PC-9 (cell line): ENCODE measurements at regions not wholly inside any gene's neighbourhood (a gene's known extent, or its start where the extent isn't known, plus 50 kb on each side); places are given as distances from the start of the nearest gene placed in this dataset.
A peak's percentile ranks its signal among the peaks of the same experiment; 100 is the strongest.

Experiments
- BruUV-seq: library from RNA; stranded (reverse); fragments of 400-500 nt; replicated peaks from 2 replicates; lab custom pipeline; 2021; lab: Mats Ljungman, UMichigan
- CTCF ChIA-PET: fragments of 300-600 bp; sonication (Branson Sonifier 250); formaldehyde crosslinking; loops from one replicate; lab custom pipeline; 2022; ENCODE audit warnings: antibody characterized with exemption; lab: Charles Lee
- POLR2A ChIA-PET: fragments of 300-600 bp; sonication (Branson Sonifier 250); formaldehyde crosslinking; loops from one replicate; lab custom pipeline; 2022; ENCODE audit warnings: antibody characterized with exemption; ENCODE audit not compliant: unreplicated experiment; lab: Charles Lee
- DNase-seq, 2 experiments: peaks; one replicate each; pipeline versions ENCODE4 v3.0.0 to v3.0.0-alpha.2; 2015 to 2022; ENCODE audit warnings: mixed read lengths in 1 of 2
- H2AFZ ChIP-seq: fragments of 200-600 bp; sonication (generic); 2 replicates; pipeline ENCODE4 v1.8.1; 2017; ENCODE audit warnings: antibody characterized with exemption
- H3F3A ChIP-seq: fragments of 200-600 bp; sonication (generic); 2 replicates; pipeline ENCODE4 v1.8.1; 2017; ENCODE audit warnings: antibody characterized with exemption, mild to moderate bottlenecking, low read depth; ENCODE audit not compliant: insufficient read depth
- H3K27ac ChIP-seq: fragments of 200-600 bp; sonication (generic); 2 replicates; pipeline ENCODE4 v1.6.1; 2016; ENCODE audit warnings: mixed run types
- H3K27me3 ChIP-seq: fragments of 200-600 bp; sonication (generic); 2 replicates; pipeline ENCODE4 v1.6.1; 2016; ENCODE audit warnings: low read depth, mixed run types; ENCODE audit not compliant: insufficient read depth
- H3K36me3 ChIP-seq: fragments of 200-600 bp; sonication (generic); 2 replicates; pipeline ENCODE4 v1.6.1; 2016; ENCODE audit warnings: low read depth, mixed run types
- H3K4me1 ChIP-seq: fragments of 200-600 bp; sonication (generic); replicated peaks from 2 replicates; pipeline ENCODE4 v1.6.1; 2016; ENCODE audit warnings: mixed run types; ENCODE audit not compliant: insufficient read depth
- H3K4me2 ChIP-seq: fragments of 200-600 bp; sonication (generic); 2 replicates; pipeline ENCODE4 v1.6.1; 2017; ENCODE audit warnings: mixed run types
- H3K4me3 ChIP-seq: fragments of 200-600 bp; sonication (generic); 2 replicates; pipeline ENCODE4 v1.6.1; 2016; ENCODE audit warnings: mixed run types
- H3K79me2 ChIP-seq: fragments of 200-600 bp; sonication (generic); 2 replicates; pipeline ENCODE4 v1.6.1; 2017; ENCODE audit warnings: low read depth, mixed run types
- H3K9me2 ChIP-seq: fragments of 200-600 bp; sonication (generic); 2 replicates; pipeline ENCODE4 v1.8.1; 2017; ENCODE audit warnings: mild to moderate bottlenecking; ENCODE audit not compliant: insufficient read depth
- H3K9me3 ChIP-seq: fragments of 200-600 bp; sonication (generic); 2 replicates; pipeline ENCODE4 v1.8.1; 2016; ENCODE audit warnings: low read depth; ENCODE audit not compliant: insufficient read depth
- H4K20me1 ChIP-seq: fragments of 200-600 bp; sonication (generic); 2 replicates; pipeline ENCODE4 v1.8.1; 2017; ENCODE audit not compliant: insufficient read depth
- CTCF ChIP-seq: fragments of 200-600 bp; sonication (generic); conservative IDR thresholded peaks from 2 replicates; pipeline ENCODE4 v1.6.1; 2017; ENCODE audit warnings: mixed run types, antibody characterized with exemption, mild to moderate bottlenecking, moderate library complexity
- EZH2 ChIP-seq: fragments of 200-600 bp; sonication (generic); IDR thresholded peaks from 2 replicates; pipeline ENCODE4 v1.8.0; 2017; ENCODE audit warnings: antibody characterized with exemption, low read depth
- intact Hi-C: fragments of 100-400 bp; cut with micrococcal nuclease; formaldehyde crosslinking; loops from one replicate; pipeline ENCODE4 v1.10.0; 2022; ENCODE audit not compliant: unreplicated experiment

- BruUV-seq, result no TSS peak
- intact Hi-C loops, result no loop called here
- POLR2A ChIA-PET, result no interaction called here
- no peaks in the 10 kb centered on the region for H3K27me3 ChIP-seq
- H3K36me3 ChIP-seq, result no peaks in the 10 kb centered on the region
- no peak for DNase-seq
- H2AFZ ChIP-seq, result no peak overlapping the region
- no peak overlapping the region for H3K27ac ChIP-seq
- no peaks in the 10 kb centered on the region for H3K9me2 ChIP-seq
- no peaks in the 10 kb centered on the region for H3K79me2 ChIP-seq
- H3K4me1 ChIP-seq, result no peaks in the 10 kb centered on the region
- TF ChIP-seq CTCF (no peak), EZH2 (no peak)
- H3K9me3 ChIP-seq, result no peaks in the 10 kb centered on the region
- CTCF ChIA-PET, result no interaction called here
- no peaks in the 10 kb centered on the region for H3F3A ChIP-seq
- no peak overlapping the region for H3K4me3 ChIP-seq
- H4K20me1 ChIP-seq, result no peaks in the 10 kb centered on the region
- H3K4me2 ChIP-seq, result no peak overlapping the region
Observed at GRCh38 chr6:44628347-44628746, 240.8 kb downstream of the CDC5L start.

- H3K27ac ChIP-seq, result no peak overlapping the region
- intact Hi-C loops, result loop anchor here (1.0 to 2.0 kb wide), 4 partner anchors 790 to 1294 kb away; no protein-coding TSS in a partner anchor
- no peak overlapping the region for H3K4me3 ChIP-seq
- BruUV-seq, result no TSS peak
- no peak overlapping the region for H2AFZ ChIP-seq
- no peaks in the 10 kb centered on the region for H3K9me3 ChIP-seq
- H3K9me2 ChIP-seq, result no peaks in the 10 kb centered on the region
- H3K4me2 ChIP-seq, result no peak overlapping the region
- H3K4me1 ChIP-seq, result no peaks in the 10 kb centered on the region
- no peaks in the 10 kb centered on the region for H4K20me1 ChIP-seq
- no peaks in the 10 kb centered on the region for H3K79me2 ChIP-seq
- POLR2A ChIA-PET, result no interaction called here
- H3F3A ChIP-seq, result no peaks in the 10 kb centered on the region
- CTCF ChIA-PET, result interaction anchor here (1.7 to 2.3 kb wide), 2 partner anchors 154 to 1293 kb away, joined by 11 to 16 read pairs; no protein-coding TSS in a partner anchor
- no peaks in the 10 kb centered on the region for H3K36me3 ChIP-seq
- TF ChIP-seq CTCF (no peak), EZH2 (no peak)
- H3K27me3 ChIP-seq, result no peaks in the 10 kb centered on the region
- DNase-seq, result no peak
Observed at GRCh38 chr6:44629636-44630035, 242.1 kb downstream of the CDC5L start.

- H3K27ac ChIP-seq, result no peak overlapping the region
- H3F3A ChIP-seq, result no peaks in the 10 kb centered on the region
- intact Hi-C loops, result loop anchor here (1.0 to 2.0 kb wide), 4 partner anchors 789 to 1293 kb away; no protein-coding TSS in a partner anchor
- no peaks in the 10 kb centered on the region for H4K20me1 ChIP-seq
- ChIA-PET CTCF (interaction anchor here (0.6 to 2.3 kb wide), 14 partner anchors 23 to 1292 kb away, joined by 3 to 16 read pairs (median 4); partner anchors contain the start of gene SUPT3H), POLR2A (interaction anchor here (0.6 kb wide), 2 partner anchors 9 to 789 kb away, joined by 3 to 4 read pairs; no protein-coding TSS in a partner anchor)
- no peak overlapping the region for H3K4me3 ChIP-seq
- no TSS peak for BruUV-seq
- no peaks in the 10 kb centered on the region for H3K4me1 ChIP-seq
- H2AFZ ChIP-seq, result no peak overlapping the region
- no peak overlapping the region for H3K4me2 ChIP-seq
- no peaks in the 10 kb centered on the region for H3K27me3 ChIP-seq
- H3K36me3 ChIP-seq, result no peaks in the 10 kb centered on the region
- no peaks in the 10 kb centered on the region for H3K79me2 ChIP-seq
- H3K9me3 ChIP-seq, result no peaks in the 10 kb centered on the region
- TF ChIP-seq EZH2 (no peak), CTCF (peak; percentile 74)
- peak in 1 of 2 experiments; percentile 57 for DNase-seq
- H3K9me2 ChIP-seq, result no peaks in the 10 kb centered on the region
Observed at GRCh38 chr6:44630125-44631028, 242.9 kb downstream of the CDC5L start.
